K562 (cell line): ENCODE measurements at regions not wholly inside any gene's neighbourhood (a gene's known extent, or its start where the extent isn't known, plus 50 kb on each side); places are given as distances from the start of the nearest gene placed in this dataset.
A peak's percentile ranks its signal among the peaks of the same experiment; 100 is the strongest.

Experiments used
- ATAC-seq: fragments of 200-7000 bp; cut with Tn5 transposase; 3 replicates; pipeline ENCODE4 v1.9.1; 2020; ENCODE audit warnings: moderate library complexity
- BruUV-seq: library from RNA; stranded (reverse); fragments of 400-500 nt; replicated peaks from 2 replicates; lab custom pipeline; 2021; lab: Mats Ljungman, UMichigan
- CTCF ChIA-PET: fragments of 300-600 bp; formaldehyde crosslinking; extraction: SDS; loops from one replicate; lab custom pipeline; 2021; ENCODE audit warnings: low intra/inter-chr PET ratio; lab: Yijun Ruan, JAX
- POLR2A ChIA-PET: fragments of 300-600, 350-650 bp; sonication (Branson Sonifier 250); formaldehyde crosslinking; extraction: SDS; loops from one replicate; lab custom pipeline; 2021; ENCODE audit warnings: antibody characterized with exemption, inconsistent platforms; lab: Yijun Ruan, JAX
- DNase-seq, 4 experiments: peaks; one replicate each; pipeline versions ENCODE4 v3.0.0 to v3.0.0-alpha.2; 2011 to 2018; ENCODE audit warnings: low spot score in 3 of 4, mixed read lengths in 3 of 4; ENCODE audit errors: extremely low read depth in 1 of 4
- FAIRE-seq: peaks from 2 replicates; lab custom pipeline; 2011; peaks lifted over from hg19 to GRCh38; lab: Jason Lieb, UNC
- H2AFZ ChIP-seq: 2 replicates; pipeline ENCODE4 v1.6.0; 2011; ENCODE audit warnings: low read depth, low read length, control low read depth, inconsistent platforms
- H3K27ac ChIP-seq: fragments of 200-600 bp; 3 replicates; pipeline ENCODE4 v1.8.0; 2011; ENCODE audit warnings: low read depth, mild to moderate bottlenecking, control low read depth, inconsistent platforms, low read length, moderate library complexity, mixed read lengths; ENCODE audit errors: extremely low read depth
- H3K27me3 ChIP-seq, 2 experiments: fragments of 300-600 bp in 1 of 2; 2 replicates in 1 of 2; 3 replicates in 1 of 2; pipeline versions ENCODE4 v1.6.0 to v1.8.0; 2011; ENCODE audit warnings: inconsistent platforms in 2 of 2, low read length in 2 of 2, mild to moderate bottlenecking in 1 of 2, mixed read lengths in 1 of 2, moderate library complexity in 1 of 2; ENCODE audit not compliant: control insufficient read depth in 2 of 2, insufficient read depth in 2 of 2
- H3K36me3 ChIP-seq: fragments of 300-600 bp; 3 replicates; pipeline ENCODE4 v1.8.0; 2011; ENCODE audit warnings: mild to moderate bottlenecking, low read length, inconsistent platforms; ENCODE audit not compliant: control insufficient read depth, insufficient read depth
- H3K4me1 ChIP-seq, 2 experiments: fragments of 200-600 bp in 1 of 2; replicated peaks in 1 of 2; 2 replicates in 1 of 2; 3 replicates in 1 of 2; pipeline versions ENCODE4 v1.5.1 to v1.8.0; 2011; ENCODE audit warnings: inconsistent platforms in 2 of 2, low read length in 2 of 2, mild to moderate bottlenecking in 1 of 2, mixed read lengths in 1 of 2, moderate library complexity in 1 of 2; ENCODE audit not compliant: control insufficient read depth in 2 of 2, insufficient read depth in 2 of 2
- H3K4me2 ChIP-seq: 2 replicates; pipeline ENCODE4 v1.6.1; 2011; ENCODE audit warnings: low read length, control low read depth, inconsistent platforms, mixed read lengths; ENCODE audit not compliant: insufficient read depth
- H3K4me3 ChIP-seq: fragments of 200-600 bp; sonication (generic), shearing (Covaris generic); 2 replicates; pipeline ENCODE4 v1.5.1; 2016; ENCODE audit warnings: control low read depth, inconsistent platforms
- H3K79me2 ChIP-seq: fragments of 200-600 bp; 3 replicates; pipeline ENCODE4 v1.8.0; 2011; ENCODE audit warnings: low read length, inconsistent platforms; ENCODE audit not compliant: control insufficient read depth, insufficient read depth
- H3K9ac ChIP-seq, 2 experiments: 2 replicates each; pipeline versions ENCODE4 v1.6.0 to v1.6.1; 2011; ENCODE audit warnings: low read depth in 2 of 2, low read length in 2 of 2, control low read depth in 1 of 2, inconsistent platforms in 1 of 2, mild to moderate bottlenecking in 1 of 2, mixed read lengths in 1 of 2; ENCODE audit not compliant: insufficient read depth in 1 of 2
- H3K9me1 ChIP-seq: one replicate; pipeline ENCODE4 v1.6.0; 2011; ENCODE audit warnings: inconsistent platforms, mild to moderate bottlenecking, low read length, moderate library complexity; ENCODE audit not compliant: control insufficient read depth, insufficient read depth
- H3K9me3 ChIP-seq: replicated peaks from 2 replicates; pipeline ENCODE4 v1.5.1; 2011; ENCODE audit warnings: low read depth, low read length, inconsistent platforms; ENCODE audit not compliant: control insufficient read depth, insufficient read depth
- H4K20me1 ChIP-seq: replicated peaks from 2 replicates; pipeline ENCODE4 v1.6.1; 2011; ENCODE audit warnings: low read length, inconsistent platforms, mixed read lengths; ENCODE audit not compliant: control insufficient read depth, insufficient read depth
- E2F5 ChIP-seq: sonication (generic); formaldehyde crosslinking; IDR thresholded peaks from 2 replicates; pipeline ENCODE4 v1.8.0; 2022; ENCODE audit warnings: mild to moderate bottlenecking, missing genetic modification reagents
- HDAC3 ChIP-seq: fragments of 450-650 bp; IDR thresholded peaks from 2 replicates; pipeline ENCODE4 v1.6.1; 2018; ENCODE audit warnings: borderline replicate concordance, mild to moderate bottlenecking, moderate library complexity; ENCODE audit not compliant: partially characterized antibody
- KAT8 ChIP-seq: fragments of 450-650 bp; IDR thresholded peaks from 2 replicates; pipeline ENCODE4 v1.6.1; 2016; ENCODE audit warnings: low read depth, mild to moderate bottlenecking
- KLF10 ChIP-seq: fragments of 250-450 bp; sonication (Bioruptor Pico); IDR thresholded peaks from 2 replicates; pipeline ENCODE4 v1.6.1; 2021; ENCODE audit warnings: matching md5 sums
- RAD51 ChIP-seq: fragments of 450-650 bp; IDR thresholded peaks from 2 replicates; pipeline ENCODE4 v1.7.1; 2016; ENCODE audit warnings: low read depth, mild to moderate bottlenecking, borderline replicate concordance
- STAG1 ChIP-seq: sonication (generic); formaldehyde crosslinking; IDR thresholded peaks from 2 replicates; pipeline ENCODE4 v1.5.0; 2020; ENCODE audit warnings: missing genetic modification reagents, borderline replicate concordance
- TAL1 ChIP-seq: fragments of 450-650 bp; IDR thresholded peaks from 2 replicates; pipeline ENCODE4 v1.6.1; 2016; ENCODE audit warnings: mild to moderate bottlenecking
- TFE3 ChIP-seq: fragments of 450-650 bp; formaldehyde crosslinking; IDR thresholded peaks from 2 replicates; pipeline ENCODE4 v1.4.0; 2020; ENCODE audit warnings: mild to moderate bottlenecking, mixed read lengths
- ZFP1 ChIP-seq: fragments of 450-650 bp; formaldehyde crosslinking; IDR thresholded peaks from 2 replicates; pipeline ENCODE4 v1.4.0; 2020; ENCODE audit warnings: mild to moderate bottlenecking, mixed read lengths
- WGBS: fragments of 100-300 bp; shearing (Covaris generic); methylation state at CpG from one replicate; pipeline ENCODE4 v1.1.6; 2016; ENCODE audit warnings: low coverage, mixed read lengths; ENCODE audit not compliant: insufficient coverage; ENCODE audit errors: missing lambda C conversion rate; 5-methylcytosine and 5-hydroxymethylcytosine counted together
- in situ Hi-C: fragments of 300-500 bp; cut with MboI; formaldehyde crosslinking; loops from 4 replicates; pipeline ENCODE4 v1.15.0; 2018; ENCODE audit warnings: inconsistent platforms, mixed read lengths
- intact Hi-C: fragments of 100-400 bp; cut with micrococcal nuclease; formaldehyde crosslinking; loops from 2 replicates; pipeline ENCODE4 v1.14.2; 2022
- TF ChIP-seq, protein P1 (sequence below): fragments of 250-450 bp; sonication (Bioruptor Pico); IDR thresholded peaks from 2 replicates; pipeline ENCODE4 v1.8.0; 2022; ENCODE audit warnings: inconsistent platforms, mild to moderate bottlenecking, moderate library complexity, borderline replicate concordance

DNA sequence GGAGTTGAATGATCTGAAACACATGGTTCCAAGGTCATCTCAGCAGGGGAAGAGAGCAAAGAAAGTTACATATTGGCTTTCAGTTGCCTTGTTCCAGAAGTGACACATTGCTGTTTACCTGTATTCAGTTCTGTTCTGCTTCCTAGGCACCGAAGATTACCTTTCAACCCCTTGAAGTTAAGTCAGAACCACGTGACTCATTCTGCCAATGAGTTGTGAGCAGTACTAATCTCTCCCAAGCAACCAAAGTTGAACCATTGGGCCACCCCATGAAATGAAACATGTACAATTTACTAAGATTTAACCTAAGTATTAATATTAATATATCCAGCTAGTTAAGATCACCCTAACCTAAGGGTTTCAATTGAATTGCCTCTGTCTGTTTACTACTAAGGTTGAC, 439.2 kb upstream of the MAF start:
- no peak overlapping the region for H3K27ac ChIP-seq
- ChIA-PET CTCF (no interaction called here), POLR2A (no interaction called here)
- no peak overlapping the region for H2AFZ ChIP-seq
- no peak for TF ChIP-seq KAT8
- peak; percentile 71; the same call in 1 of the 2 replicates for TF ChIP-seq RAD51
- TF ChIP-seq STAG1 (CRISPR knock-in tag), result no peak
- TF ChIP-seq, protein P1, sequence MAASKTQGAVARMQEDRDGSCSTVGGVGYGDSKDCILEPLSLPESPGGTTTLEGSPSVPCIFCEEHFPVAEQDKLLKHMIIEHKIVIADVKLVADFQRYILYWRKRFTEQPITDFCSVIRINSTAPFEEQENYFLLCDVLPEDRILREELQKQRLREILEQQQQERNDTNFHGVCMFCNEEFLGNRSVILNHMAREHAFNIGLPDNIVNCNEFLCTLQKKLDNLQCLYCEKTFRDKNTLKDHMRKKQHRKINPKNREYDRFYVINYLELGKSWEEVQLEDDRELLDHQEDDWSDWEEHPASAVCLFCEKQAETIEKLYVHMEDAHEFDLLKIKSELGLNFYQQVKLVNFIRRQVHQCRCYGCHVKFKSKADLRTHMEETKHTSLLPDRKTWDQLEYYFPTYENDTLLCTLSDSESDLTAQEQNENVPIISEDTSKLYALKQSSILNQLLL (CRISPR knock-in tag), result no peak
- TF ChIP-seq HDAC3, result no peak
- peak; percentile 79 for TF ChIP-seq TFE3 (CRISPR knock-in tag)
- no peak for TF ChIP-seq KLF10 (CRISPR knock-in tag)
- TF ChIP-seq E2F5 (CRISPR knock-in tag), result no peak
- TF ChIP-seq ZFP1 (CRISPR knock-in tag), result no peak
- no peak for TF ChIP-seq TAL1
- H3K4me2 ChIP-seq, result no peak overlapping the region
- no peaks in the 10 kb centered on the region; the same call in 1 of the 2 replicates for H3K9me3 ChIP-seq
- no TSS peak for BruUV-seq
- no peaks in the 10 kb centered on the region for H3K4me1 ChIP-seq
- 6% methylated on average over 2 of the region's 2 CpGs for WGBS
- DNase-seq (no peak), ATAC-seq (no peak), FAIRE-seq (no peak)
- H3K9me1 ChIP-seq, result no peaks in the 10 kb centered on the region
- H3K9ac ChIP-seq, result no peak overlapping the region
- H3K79me2 ChIP-seq, result no peaks in the 10 kb centered on the region
- H3K4me3 ChIP-seq, result no peak overlapping the region
- H3K36me3 ChIP-seq, result no peaks in the 10 kb centered on the region
- no peaks in the 10 kb centered on the region for H4K20me1 ChIP-seq
- intact Hi-C loops, result no loop called here
- peaks cover 3 to 13% of the 10 kb centered on the region in 2 experiments; a peak in 4 of 5 replicates for H3K27me3 ChIP-seq
- in situ Hi-C loops, result no loop called here
